Esophagus squamous epithelium (tissue), 4 donors: ENCODE measurements at regions not wholly inside any gene's neighbourhood (a gene's known extent, or its start where the extent isn't known, plus 50 kb on each side); places are given as distances from the start of the nearest gene placed in this dataset.

Source experiments
- POLR2A ChIP-seq, 4 donors: fragments of 450-650 bp; IDR thresholded peaks; one replicate each; pipeline ENCODE4 v1.6.1; 2017; ENCODE audit warnings: antibody characterized with exemption in 4 of 4, mild to moderate bottlenecking in 4 of 4, moderate library complexity in 3 of 4
- TF ChIP-seq, protein P1 (sequence below), 6 experiments: fragments of 450-650 bp in 4 of 6; fragments of 200-600 bp in 2 of 6; sonication (generic) in 2 of 6; IDR thresholded peaks; one replicate each; pipeline ENCODE4 v1.5.1; 2016 to 2019; ENCODE audit warnings: antibody characterized with exemption in 6 of 6, mild to moderate bottlenecking in 4 of 6, moderate library complexity in 4 of 6

DNA sequence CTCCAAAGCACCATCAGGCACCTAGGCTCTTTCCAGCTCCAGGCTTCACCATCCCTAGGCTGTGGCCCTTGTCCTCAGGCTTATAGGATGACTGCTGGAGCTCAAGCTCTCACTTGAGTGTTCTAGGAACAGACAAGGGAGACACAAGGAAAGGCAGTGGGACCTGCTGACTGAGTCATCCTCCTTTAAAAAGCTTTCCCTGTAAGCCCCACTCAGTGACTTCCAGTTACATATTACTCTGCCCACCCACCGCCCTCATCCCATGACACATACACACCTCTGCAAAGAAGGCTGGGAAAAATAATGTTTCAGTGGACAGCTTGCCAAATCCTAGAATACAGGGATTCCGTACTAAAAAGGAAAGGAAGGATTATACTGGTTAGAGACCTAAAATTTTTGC, 154.2 kb upstream of the ZNF366 start:
- TF ChIP-seq, protein P1, sequence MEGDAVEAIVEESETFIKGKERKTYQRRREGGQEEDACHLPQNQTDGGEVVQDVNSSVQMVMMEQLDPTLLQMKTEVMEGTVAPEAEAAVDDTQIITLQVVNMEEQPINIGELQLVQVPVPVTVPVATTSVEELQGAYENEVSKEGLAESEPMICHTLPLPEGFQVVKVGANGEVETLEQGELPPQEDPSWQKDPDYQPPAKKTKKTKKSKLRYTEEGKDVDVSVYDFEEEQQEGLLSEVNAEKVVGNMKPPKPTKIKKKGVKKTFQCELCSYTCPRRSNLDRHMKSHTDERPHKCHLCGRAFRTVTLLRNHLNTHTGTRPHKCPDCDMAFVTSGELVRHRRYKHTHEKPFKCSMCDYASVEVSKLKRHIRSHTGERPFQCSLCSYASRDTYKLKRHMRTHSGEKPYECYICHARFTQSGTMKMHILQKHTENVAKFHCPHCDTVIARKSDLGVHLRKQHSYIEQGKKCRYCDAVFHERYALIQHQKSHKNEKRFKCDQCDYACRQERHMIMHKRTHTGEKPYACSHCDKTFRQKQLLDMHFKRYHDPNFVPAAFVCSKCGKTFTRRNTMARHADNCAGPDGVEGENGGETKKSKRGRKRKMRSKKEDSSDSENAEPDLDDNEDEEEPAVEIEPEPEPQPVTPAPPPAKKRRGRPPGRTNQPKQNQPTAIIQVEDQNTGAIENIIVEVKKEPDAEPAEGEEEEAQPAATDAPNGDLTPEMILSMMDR (IDR thresholded peaks at IDR 0.05): no peak
- TF ChIP-seq POLR2A (IDR thresholded peaks at IDR 0.05): no peak
